HepG2 (cell line): ENCODE measurements at regions not wholly inside any gene's neighbourhood (a gene's known extent, or its start where the extent isn't known, plus 50 kb on each side); places are given as distances from the start of the nearest gene placed in this dataset.
A peak's percentile ranks its signal among the peaks of the same experiment; 100 is the strongest.

Experiments used
- CAMTA2 ChIP-seq: sonication (generic); formaldehyde crosslinking; IDR thresholded peaks from 2 replicates; pipeline ENCODE4 v1.4.0; 2020; ENCODE audit warnings: mild to moderate bottlenecking, missing genetic modification reagents, borderline replicate concordance
- CCAR2 ChIP-seq: fragments of 200-400 bp; formaldehyde crosslinking; optimal IDR thresholded peaks from 2 replicates; pipeline ENCODE3; 2018; ENCODE audit warnings: low read depth, mild to moderate bottlenecking, low read length, moderate library complexity
- FOXK2 ChIP-seq: fragments of 450-650 bp; IDR thresholded peaks from 2 replicates; pipeline ENCODE4 v1.6.1; 2016
- FOXO1 ChIP-seq: sonication (generic); formaldehyde crosslinking; IDR thresholded peaks from 2 replicates; pipeline ENCODE4 v1.4.0; 2020; ENCODE audit warnings: missing genetic modification reagents
- FOXP1 ChIP-seq, 2 experiments: fragments of 450-650 bp in 1 of 2; IDR thresholded peaks; 2 replicates each; pipeline ENCODE4 v1.6.1; 2017 to 2018; ENCODE audit warnings: antibody characterized with exemption in 1 of 2
- GATAD1 ChIP-seq: IDR thresholded peaks from 2 replicates; pipeline ENCODE4 v1.6.1; 2016; ENCODE audit warnings: missing genetic modification reagents, missing compliant biosample characterization
- GFI1 ChIP-seq: sonication (generic); formaldehyde crosslinking; IDR thresholded peaks from 2 replicates; pipeline ENCODE4 v1.5.0; 2020; ENCODE audit warnings: missing genetic modification reagents, mild to moderate bottlenecking, borderline replicate concordance
- HMGXB4 ChIP-seq, 2 experiments: sonication (generic) in 1 of 2; formaldehyde crosslinking in 1 of 2; IDR thresholded peaks; 2 replicates each; pipeline versions ENCODE4 v1.4.0 to v1.6.1; 2018 to 2020; ENCODE audit warnings: missing genetic modification reagents in 2 of 2, borderline replicate concordance in 1 of 2, low read depth in 1 of 2, mild to moderate bottlenecking in 1 of 2, missing biosample characterization in 1 of 2
- HOXA9 ChIP-seq: sonication (generic); formaldehyde crosslinking; IDR thresholded peaks from 2 replicates; pipeline ENCODE4 v1.8.1; 2022; ENCODE audit warnings: missing genetic modification reagents, mild to moderate bottlenecking, moderate library complexity, borderline replicate concordance
- JARID2 ChIP-seq: sonication (generic); formaldehyde crosslinking; IDR thresholded peaks from 2 replicates; pipeline ENCODE4 v1.8.1; 2023; ENCODE audit warnings: missing genetic modification reagents, inconsistent platforms; ENCODE audit not compliant: insufficient replicate concordance
- POGZ ChIP-seq: sonication (generic); formaldehyde crosslinking; IDR thresholded peaks from 2 replicates; pipeline ENCODE4 v1.4.0; 2020; ENCODE audit warnings: mild to moderate bottlenecking, missing genetic modification reagents
- RXRB ChIP-seq: IDR thresholded peaks from 2 replicates; pipeline ENCODE4 v1.6.1; 2016; ENCODE audit warnings: borderline replicate concordance, missing genetic modification reagents, missing compliant biosample characterization
- SOX6 ChIP-seq, 2 experiments: fragments of 450-650 bp in 1 of 2; sonication (generic) in 1 of 2; formaldehyde crosslinking in 1 of 2; IDR thresholded peaks; 2 replicates each; pipeline versions ENCODE4 v1.4.0 to v1.6.1; 2017 to 2020; ENCODE audit warnings: antibody characterized with exemption in 1 of 2, mild to moderate bottlenecking in 1 of 2, missing genetic modification reagents in 1 of 2
- SP5 ChIP-seq: IDR thresholded peaks from 2 replicates; pipeline ENCODE4 v1.6.1; 2016; ENCODE audit warnings: low read depth, borderline replicate concordance
- STAG1 ChIP-seq: sonication (generic); formaldehyde crosslinking; IDR thresholded peaks from 2 replicates; pipeline ENCODE4 v1.4.0; 2020; ENCODE audit warnings: missing genetic modification reagents
- SYNCRIP ChIP-seq: fragments of 200-400 bp; formaldehyde crosslinking; IDR thresholded peaks from 2 replicates; pipeline ENCODE4 v1.6.1; 2018; ENCODE audit warnings: mild to moderate bottlenecking, low read depth, low read length; ENCODE audit not compliant: insufficient read depth
- TCF7L2 ChIP-seq: IDR thresholded peaks from 2 replicates; pipeline ENCODE4 v1.6.1; 2011; ENCODE audit warnings: mild to moderate bottlenecking, low read depth, low read length, moderate library complexity
- ZKSCAN8 ChIP-seq: IDR thresholded peaks from 2 replicates; pipeline ENCODE4 v1.6.1; 2016; ENCODE audit warnings: borderline replicate concordance, missing genetic modification reagents, missing compliant biosample characterization
- ZNF224 ChIP-seq: sonication (generic); formaldehyde crosslinking; IDR thresholded peaks from 2 replicates; pipeline ENCODE4 v1.5.0; 2020; ENCODE audit warnings: mild to moderate bottlenecking, missing genetic modification reagents
- ZNF383 ChIP-seq: sonication (generic); formaldehyde crosslinking; IDR thresholded peaks from 2 replicates; pipeline ENCODE4 v1.4.0; 2020; ENCODE audit warnings: missing genetic modification reagents, mild to moderate bottlenecking, borderline replicate concordance
- ZNF652 ChIP-seq: IDR thresholded peaks from 2 replicates; pipeline ENCODE4 v1.6.1; 2016; ENCODE audit warnings: low read depth, borderline replicate concordance
- ZSCAN12 ChIP-seq: sonication (generic); formaldehyde crosslinking; IDR thresholded peaks from 2 replicates; pipeline ENCODE4 v1.9.0; 2021; ENCODE audit warnings: mild to moderate bottlenecking, missing genetic modification reagents
- TF ChIP-seq, protein P1 (sequence below): IDR thresholded peaks from 2 replicates; pipeline ENCODE4 v1.6.1; 2018; ENCODE audit warnings: missing genetic modification reagents
- TF ChIP-seq, protein P2 (sequence below): sonication (generic); formaldehyde crosslinking; IDR thresholded peaks from 2 replicates; pipeline ENCODE4 v1.4.0; 2020; ENCODE audit warnings: low read depth, missing genetic modification reagents

GRCh38 chr9:82600536-82601292 lies 462.2 kb downstream of the RASEF start (continued):
- TF ChIP-seq, protein P1, sequence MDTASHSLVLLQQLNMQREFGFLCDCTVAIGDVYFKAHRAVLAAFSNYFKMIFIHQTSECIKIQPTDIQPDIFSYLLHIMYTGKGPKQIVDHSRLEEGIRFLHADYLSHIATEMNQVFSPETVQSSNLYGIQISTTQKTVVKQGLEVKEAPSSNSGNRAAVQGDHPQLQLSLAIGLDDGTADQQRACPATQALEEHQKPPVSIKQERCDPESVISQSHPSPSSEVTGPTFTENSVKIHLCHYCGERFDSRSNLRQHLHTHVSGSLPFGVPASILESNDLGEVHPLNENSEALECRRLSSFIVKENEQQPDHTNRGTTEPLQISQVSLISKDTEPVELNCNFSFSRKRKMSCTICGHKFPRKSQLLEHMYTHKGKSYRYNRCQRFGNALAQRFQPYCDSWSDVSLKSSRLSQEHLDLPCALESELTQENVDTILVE: no peak; the same call in 1 of the 2 replicates
- TF ChIP-seq, protein P2, sequence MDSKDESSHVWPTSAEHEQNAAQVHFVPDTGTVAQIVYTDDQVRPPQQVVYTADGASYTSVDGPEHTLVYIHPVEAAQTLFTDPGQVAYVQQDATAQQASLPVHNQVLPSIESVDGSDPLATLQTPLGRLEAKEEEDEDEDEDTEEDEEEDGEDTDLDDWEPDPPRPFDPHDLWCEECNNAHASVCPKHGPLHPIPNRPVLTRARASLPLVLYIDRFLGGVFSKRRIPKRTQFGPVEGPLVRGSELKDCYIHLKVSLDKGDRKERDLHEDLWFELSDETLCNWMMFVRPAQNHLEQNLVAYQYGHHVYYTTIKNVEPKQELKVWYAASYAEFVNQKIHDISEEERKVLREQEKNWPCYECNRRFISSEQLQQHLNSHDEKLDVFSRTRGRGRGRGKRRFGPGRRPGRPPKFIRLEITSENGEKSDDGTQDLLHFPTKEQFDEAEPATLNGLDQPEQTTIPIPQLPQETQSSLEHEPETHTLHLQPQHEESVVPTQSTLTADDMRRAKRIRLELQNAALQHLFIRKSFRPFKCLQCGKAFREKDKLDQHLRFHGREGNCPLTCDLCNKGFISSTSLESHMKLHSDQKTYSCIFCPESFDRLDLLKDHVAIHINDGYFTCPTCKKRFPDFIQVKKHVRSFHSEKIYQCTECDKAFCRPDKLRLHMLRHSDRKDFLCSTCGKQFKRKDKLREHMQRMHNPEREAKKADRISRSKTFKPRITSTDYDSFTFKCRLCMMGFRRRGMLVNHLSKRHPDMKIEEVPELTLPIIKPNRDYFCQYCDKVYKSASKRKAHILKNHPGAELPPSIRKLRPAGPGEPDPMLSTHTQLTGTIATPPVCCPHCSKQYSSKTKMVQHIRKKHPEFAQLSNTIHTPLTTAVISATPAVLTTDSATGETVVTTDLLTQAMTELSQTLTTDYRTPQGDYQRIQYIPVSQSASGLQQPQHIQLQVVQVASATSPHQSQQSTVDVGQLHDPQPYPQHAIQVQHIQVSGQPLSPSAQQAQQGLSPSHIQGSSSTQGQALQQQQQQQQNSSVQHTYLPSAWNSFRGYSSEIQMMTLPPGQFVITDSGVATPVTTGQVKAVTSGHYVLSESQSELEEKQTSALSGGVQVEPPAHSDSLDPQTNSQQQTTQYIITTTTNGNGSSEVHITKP (CRISPR knock-in tag): no peak
- TF ChIP-seq HMGXB4 (CRISPR knock-in tag; IDR thresholded peaks at IDR 0.05; ENCODE audit: borderline replicate concordance in 1 of 2, low read depth in 1 of 2) (no peak), GFI1 (CRISPR knock-in tag) (peak; percentile 21; the same call in 1 of the 2 replicates), RXRB (CRISPR knock-in tag) (peak; percentile 53), GATAD1 (CRISPR knock-in tag) (no peak), FOXP1 (IDR thresholded peaks at IDR 0.05) (no peak), FOXP1 (CRISPR knock-in tag; IDR thresholded peaks at IDR 0.05) (peak; percentile 99), TCF7L2 (no peak), JARID2 (no peak), SYNCRIP (no peak), STAG1 (CRISPR knock-in tag) (no peak), POGZ (CRISPR knock-in tag) (0 out of 2 replicates have a peak, but pooled peaks have one; percentile 9), ZSCAN12 (CRISPR knock-in tag) (no peak), FOXO1 (CRISPR knock-in tag) (peak; percentile 5; the same call in 1 of the 2 replicates), FOXK2 (no peak), CCAR2 (no peak), SP5 (CRISPR knock-in tag) (no peak), SOX6 (IDR thresholded peaks at IDR 0.05) (no peak), SOX6 (CRISPR knock-in tag; IDR thresholded peaks at IDR 0.05) (peak; percentile 92), ZKSCAN8 (CRISPR knock-in tag) (no peak), ZNF652 (CRISPR knock-in tag) (peak; percentile 71; the same call in 1 of the 2 replicates), HOXA9 (CRISPR knock-in tag) (no peak), CAMTA2 (CRISPR knock-in tag) (no peak), ZNF224 (CRISPR knock-in tag) (peak; percentile 60; the same call in 1 of the 2 replicates), ZNF383 (CRISPR knock-in tag) (no peak)
